Endothelial cell of umbilical vein (primary cell): ENCODE measurements at regions not wholly inside any gene's neighbourhood (a gene's known extent, or its start where the extent isn't known, plus 50 kb on each side); places are given as distances from the start of the nearest gene placed in this dataset.

Source experiments
- BruUV-seq: library from RNA; stranded (reverse); fragments of 400-500 nt; replicated peaks from 2 replicates; lab custom pipeline; 2021; lab: Mats Ljungman, UMichigan
- CTCF ChIA-PET: fragments of 300-600, 350-600 bp; sonication (Branson Sonifier 250); formaldehyde crosslinking; loops from one replicate; lab custom pipeline; 2021; ENCODE audit warnings: antibody characterized with exemption, inconsistent platforms; lab: Charles Lee
- POLR2A ChIA-PET: fragments of 300-600, 350-600 bp; sonication (Branson Sonifier 250); formaldehyde crosslinking; loops from one replicate; lab custom pipeline; 2021; ENCODE audit warnings: antibody characterized with exemption, inconsistent platforms; lab: Charles Lee
- DNase-seq: peaks from one replicate; pipeline ENCODE4 v3.0.0-alpha.2; 2011; ENCODE audit warnings: low read depth, low spot score
- FAIRE-seq: peaks from 2 replicates; lab custom pipeline; 2011; peaks lifted over from hg19 to GRCh38; lab: Jason Lieb, UNC
- H2AFZ ChIP-seq: 2 replicates; pipeline ENCODE4 v1.6.0; 2012; ENCODE audit warnings: low read depth, low read length, control low read depth, inconsistent platforms
- H3K27ac ChIP-seq: 2 replicates; pipeline ENCODE4 v1.5.1; 2011; ENCODE audit warnings: low read depth, mild to moderate bottlenecking, control low read depth, low read length, moderate library complexity; ENCODE audit not compliant: insufficient read depth
- H3K27me3 ChIP-seq, 2 experiments: 2 replicates each; pipeline versions ENCODE4 v1.6.0 to v1.6.1; 2011; ENCODE audit warnings: low read length in 2 of 2, mixed read lengths in 1 of 2; ENCODE audit not compliant: control insufficient read depth in 2 of 2, insufficient read depth in 2 of 2
- H3K36me3 ChIP-seq, 2 experiments: 2 replicates in 1 of 2; 3 replicates in 1 of 2; pipeline ENCODE4 v1.5.1; 2011; ENCODE audit warnings: low read length in 2 of 2, mild to moderate bottlenecking in 1 of 2, moderate library complexity in 1 of 2; ENCODE audit not compliant: control insufficient read depth in 2 of 2, insufficient read depth in 2 of 2; ENCODE audit errors: extremely low read depth in 1 of 2
- H3K4me1 ChIP-seq: 3 replicates; pipeline ENCODE4 v1.5.1; 2011; ENCODE audit warnings: mild to moderate bottlenecking, low read length; ENCODE audit not compliant: control insufficient read depth, insufficient read depth; ENCODE audit errors: extremely low read depth
- H3K4me2 ChIP-seq: 2 replicates; pipeline ENCODE4 v1.6.1; 2011; ENCODE audit warnings: low read length, control low read depth, mixed read lengths; ENCODE audit not compliant: insufficient read depth
- H3K4me3 ChIP-seq, 3 experiments: fragments of 200-600 bp in 1 of 3; sonication (generic), shearing (Covaris generic) in 1 of 3; replicated peaks in 1 of 3; 2 replicates each; pipeline ENCODE4 v1.5.1; 2011 to 2016; ENCODE audit warnings: control low read depth in 3 of 3, low read length in 3 of 3, mild to moderate bottlenecking in 2 of 3, inconsistent platforms in 1 of 3, low read depth in 1 of 3, moderate library complexity in 1 of 3; ENCODE audit not compliant: insufficient read depth in 1 of 3
- H3K79me2 ChIP-seq: 2 replicates; pipeline ENCODE4 v1.6.0; 2012; ENCODE audit warnings: low read length, inconsistent platforms; ENCODE audit not compliant: control insufficient read depth, insufficient read depth
- H3K9ac ChIP-seq: replicated peaks from 2 replicates; pipeline ENCODE3; 2011; ENCODE audit warnings: low read length, control low read depth; ENCODE audit not compliant: insufficient read depth; ENCODE audit errors: extremely low read depth
- H3K9me1 ChIP-seq: replicated peaks from 3 replicates; pipeline ENCODE4 v1.6.0; 2011; ENCODE audit warnings: mild to moderate bottlenecking, low read length; ENCODE audit not compliant: control insufficient read depth, insufficient read depth; ENCODE audit errors: extremely low read depth
- H3K9me3 ChIP-seq: replicated peaks from 2 replicates; pipeline ENCODE4 v1.5.1; 2012; ENCODE audit warnings: low read length, inconsistent platforms; ENCODE audit not compliant: control insufficient read depth, insufficient read depth
- H4K20me1 ChIP-seq: replicated peaks from 2 replicates; pipeline ENCODE3; 2011; ENCODE audit warnings: mild to moderate bottlenecking, low read length; ENCODE audit not compliant: control insufficient read depth, insufficient read depth; ENCODE audit errors: extremely low read depth
- FOS ChIP-seq: IDR thresholded peaks from 2 replicates; pipeline ENCODE4 v1.6.1; 2011; ENCODE audit warnings: mild to moderate bottlenecking, low read length, moderate library complexity, borderline replicate concordance; ENCODE audit not compliant: insufficient read depth
- JUN ChIP-seq: IDR thresholded peaks from 2 replicates; pipeline ENCODE4 v1.6.1; 2011; ENCODE audit warnings: borderline replicate concordance, low read depth; ENCODE audit not compliant: insufficient read length, insufficient read depth
- MYC ChIP-seq: IDR thresholded peaks from one replicate; pipeline ENCODE4 v1.6.1; 2011; ENCODE audit warnings: mild to moderate bottlenecking, low read depth, low read length
- POLR2A ChIP-seq: IDR thresholded peaks from 2 replicates; pipeline ENCODE4 v1.6.1; 2012; ENCODE audit warnings: low read depth, mild to moderate bottlenecking, control low read depth, low read length
- POLR2AphosphoS5 ChIP-seq: IDR thresholded peaks from 2 replicates; pipeline ENCODE4 v1.6.1; 2012; ENCODE audit warnings: low read depth, mild to moderate bottlenecking, control low read depth, low read length, moderate library complexity; ENCODE audit not compliant: insufficient read depth
- dilution Hi-C: fragments of 300-500 bp; cut with MboI; formaldehyde crosslinking; loops from one replicate; pipeline ENCODE4 v1.15.0; 2019; ENCODE audit warnings: low sequenced_read_pairs; ENCODE audit not compliant: extremely low pct_ligation_motif_present
- intact Hi-C: fragments of 100-400 bp; cut with micrococcal nuclease; formaldehyde crosslinking; loops from one replicate; pipeline ENCODE4 v1.10.0; 2022
- TF ChIP-seq, protein P1 (sequence below): IDR thresholded peaks from 2 replicates; pipeline ENCODE4 v1.6.1; 2011; ENCODE audit not compliant: insufficient read depth, insufficient read length
- TF ChIP-seq, protein P2 (sequence below), 2 donors: IDR thresholded peaks; 1 replicate in 1 of 2; 2 replicates in 1 of 2; pipeline ENCODE4 v1.5.1; 2011; ENCODE audit warnings: low read length in 2 of 2, mild to moderate bottlenecking in 2 of 2, moderate library complexity in 2 of 2, control low read depth in 1 of 2, inconsistent platforms in 1 of 2, low read depth in 1 of 2; ENCODE audit not compliant: insufficient read depth in 1 of 2; ENCODE audit errors: extremely low read depth in 1 of 2

DNA sequence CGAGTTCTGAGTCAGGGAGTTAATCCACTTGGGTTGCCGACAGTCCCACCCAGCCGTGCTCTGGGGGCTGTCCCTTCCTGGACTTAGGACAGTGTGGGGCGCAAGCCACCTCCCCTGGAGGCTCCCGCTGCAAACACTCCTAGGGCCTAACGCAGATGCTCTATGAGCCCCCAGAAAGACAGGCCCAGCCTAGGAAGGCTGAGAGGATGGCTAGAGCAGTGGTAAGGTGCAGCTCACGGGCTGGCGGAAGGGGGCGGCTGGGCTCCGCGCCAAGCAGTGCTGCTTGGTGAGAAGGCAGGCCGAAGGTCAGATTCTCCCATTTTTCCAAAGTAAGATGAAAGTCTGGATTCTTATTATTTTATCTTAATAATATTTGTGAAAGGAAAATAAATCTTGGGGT is 84.6 kb upstream of the ALDH1L1 start:
- POLR2A ChIA-PET: no interaction called here

DNA sequence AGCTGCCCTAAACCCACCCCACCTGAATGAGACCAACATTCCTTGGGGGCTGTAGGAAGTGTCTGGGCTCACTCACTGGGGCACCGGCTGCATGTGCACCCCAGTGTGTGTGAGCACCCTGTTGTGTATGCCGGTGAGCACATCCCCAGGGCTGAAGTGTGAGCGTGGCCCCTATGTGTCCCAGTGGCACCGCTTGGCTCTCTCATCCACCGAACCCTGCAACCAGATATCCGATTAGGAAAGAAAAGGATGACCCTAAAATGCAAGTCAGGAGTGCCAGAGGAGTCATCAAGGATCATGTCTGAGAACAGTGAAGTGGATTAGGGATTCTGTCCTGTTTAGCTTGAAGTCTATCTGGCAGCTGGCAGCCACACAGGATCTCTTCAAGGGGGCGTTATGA is 84.0 kb upstream of the ALDH1L1 start:
- dilution Hi-C loops (no loop called here), intact Hi-C loops (no loop called here)
- H4K20me1 ChIP-seq: no peaks in the 10 kb centered on the region
- no peaks in the 10 kb centered on the region for H3K9me1 ChIP-seq
- H3K4me2 ChIP-seq: no peak overlapping the region
- FAIRE-seq (no peak), DNase-seq (no peak)
- CTCF ChIA-PET: interaction anchor here (1.4 kb wide), 1 partner anchor 124 kb away, joined by 7 read pairs; no protein-coding TSS in a partner anchor
- no peak overlapping the region for H3K27ac ChIP-seq
- H3K9ac ChIP-seq: no peak overlapping the region
- H2AFZ ChIP-seq: no peak overlapping the region
- no peaks in the 10 kb centered on the region for H3K27me3 ChIP-seq
- BruUV-seq: no TSS peak
- H3K36me3 ChIP-seq: no peaks in the 10 kb centered on the region
- peaks cover 5% of the 10 kb centered on the region for H3K4me1 ChIP-seq
- POLR2A ChIA-PET: no interaction called here
- H3K9me3 ChIP-seq: no peaks in the 10 kb centered on the region
- H3K79me2 ChIP-seq: no peaks in the 10 kb centered on the region
- TF ChIP-seq, protein P1, sequence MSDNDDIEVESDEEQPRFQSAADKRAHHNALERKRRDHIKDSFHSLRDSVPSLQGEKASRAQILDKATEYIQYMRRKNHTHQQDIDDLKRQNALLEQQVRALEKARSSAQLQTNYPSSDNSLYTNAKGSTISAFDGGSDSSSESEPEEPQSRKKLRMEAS: no peak
- TF ChIP-seq POLR2AphosphoS5 (no peak), FOS (no peak), POLR2A (no peak)
- TF ChIP-seq, protein P2, sequence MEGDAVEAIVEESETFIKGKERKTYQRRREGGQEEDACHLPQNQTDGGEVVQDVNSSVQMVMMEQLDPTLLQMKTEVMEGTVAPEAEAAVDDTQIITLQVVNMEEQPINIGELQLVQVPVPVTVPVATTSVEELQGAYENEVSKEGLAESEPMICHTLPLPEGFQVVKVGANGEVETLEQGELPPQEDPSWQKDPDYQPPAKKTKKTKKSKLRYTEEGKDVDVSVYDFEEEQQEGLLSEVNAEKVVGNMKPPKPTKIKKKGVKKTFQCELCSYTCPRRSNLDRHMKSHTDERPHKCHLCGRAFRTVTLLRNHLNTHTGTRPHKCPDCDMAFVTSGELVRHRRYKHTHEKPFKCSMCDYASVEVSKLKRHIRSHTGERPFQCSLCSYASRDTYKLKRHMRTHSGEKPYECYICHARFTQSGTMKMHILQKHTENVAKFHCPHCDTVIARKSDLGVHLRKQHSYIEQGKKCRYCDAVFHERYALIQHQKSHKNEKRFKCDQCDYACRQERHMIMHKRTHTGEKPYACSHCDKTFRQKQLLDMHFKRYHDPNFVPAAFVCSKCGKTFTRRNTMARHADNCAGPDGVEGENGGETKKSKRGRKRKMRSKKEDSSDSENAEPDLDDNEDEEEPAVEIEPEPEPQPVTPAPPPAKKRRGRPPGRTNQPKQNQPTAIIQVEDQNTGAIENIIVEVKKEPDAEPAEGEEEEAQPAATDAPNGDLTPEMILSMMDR (IDR thresholded peaks at IDR 0.05; ENCODE audit: extremely low read depth in 1 of 2, insufficient read depth in 1 of 2, low read depth in 1 of 2, low read length in 2 of 2): no peak
- no peak overlapping the region for H3K4me3 ChIP-seq

More for the DNA sequence above, 84.6 kb upstream of the ALDH1L1 start:
- Histone ChIP-seq H3K9me3 (no peaks in the 10 kb centered on the region), H3K4me2 (no peak overlapping the region), H3K27me3 (no peaks in the 10 kb centered on the region), H4K20me1 (no peaks in the 10 kb centered on the region), H3K9me1 (no peaks in the 10 kb centered on the region), H3K27ac (no peak overlapping the region), H2AFZ (no peak overlapping the region), H3K9ac (no peak overlapping the region), H3K36me3 (no peaks in the 10 kb centered on the region), H3K4me3 (no peak overlapping the region), H3K79me2 (no peaks in the 10 kb centered on the region), H3K4me1 (peaks cover 6% of the 10 kb centered on the region)
- FAIRE-seq: no peak
- dilution Hi-C loops: no loop called here
- intact Hi-C loops: no loop called here
- no peak for DNase-seq
- TF ChIP-seq JUN (no peak), MYC (no peak), POLR2A (no peak)
- CTCF ChIA-PET: interaction anchor here (0.6 to 2.8 kb wide), 2 partner anchors 19 to 124 kb away, joined by 3 to 9 read pairs; no protein-coding TSS in a partner anchor
- no TSS peak for BruUV-seq
